ENCODE measurements at regions not wholly inside any gene's neighbourhood (a gene's known extent, or its start where the extent isn't known, plus 50 kb on each side); places are given as distances from the start of the nearest gene placed in this dataset.

DNA sequence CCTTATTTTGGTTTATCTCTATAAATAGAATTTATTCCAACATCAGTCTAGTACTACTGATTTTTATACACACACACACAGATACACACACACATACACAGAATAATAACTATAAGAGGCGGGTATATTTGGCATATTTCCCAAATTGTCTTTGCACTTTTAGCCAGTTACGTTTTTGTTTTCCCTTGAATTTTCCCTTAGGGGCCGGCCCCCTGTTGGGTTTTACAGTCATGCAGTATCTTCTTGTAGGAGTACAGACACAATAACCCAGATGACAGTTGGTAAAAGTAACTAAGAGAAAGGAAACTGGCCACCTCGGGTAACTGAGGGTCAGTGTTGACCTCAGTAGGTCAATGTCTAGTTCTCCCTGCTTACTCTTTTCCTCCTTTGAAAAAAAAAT is 50.9 kb downstream of the DISP1 start:
- CTCF ChIA-PET = interaction anchor here (1.1 kb wide), 1 partner anchor 150 kb away, joined by 3 read pairs; no protein-coding TSS in a partner anchor
- Histone ChIP-seq H3K4me3 (ENCODE audit: low read depth, low read length) (no peak overlapping the region), H3K9me3 (ENCODE audit: control insufficient read depth, insufficient read depth, low read depth, low read length) (no peaks in the 10 kb centered on the region), H3K27ac (ENCODE audit: extremely low read depth, low read depth, low read length) (no peak overlapping the region), H3K36me3 (ENCODE audit: control insufficient read depth in 2 of 2, insufficient read depth in 1 of 2, low read length in 2 of 2) (no peaks in the 10 kb centered on the region), H3K4me1 (ENCODE audit: control insufficient read depth, insufficient read depth, low read length) (peaks cover 3% of the 10 kb centered on the region; the same call in 1 of the 2 replicates)
- POLR2A ChIA-PET = no interaction called here
- TF ChIP-seq, protein P1, sequence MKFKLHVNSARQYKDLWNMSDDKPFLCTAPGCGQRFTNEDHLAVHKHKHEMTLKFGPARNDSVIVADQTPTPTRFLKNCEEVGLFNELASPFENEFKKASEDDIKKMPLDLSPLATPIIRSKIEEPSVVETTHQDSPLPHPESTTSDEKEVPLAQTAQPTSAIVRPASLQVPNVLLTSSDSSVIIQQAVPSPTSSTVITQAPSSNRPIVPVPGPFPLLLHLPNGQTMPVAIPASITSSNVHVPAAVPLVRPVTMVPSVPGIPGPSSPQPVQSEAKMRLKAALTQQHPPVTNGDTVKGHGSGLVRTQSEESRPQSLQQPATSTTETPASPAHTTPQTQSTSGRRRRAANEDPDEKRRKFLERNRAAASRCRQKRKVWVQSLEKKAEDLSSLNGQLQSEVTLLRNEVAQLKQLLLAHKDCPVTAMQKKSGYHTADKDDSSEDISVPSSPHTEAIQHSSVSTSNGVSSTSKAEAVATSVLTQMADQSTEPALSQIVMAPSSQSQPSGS (tag by site-specific recombination; IDR thresholded peaks at IDR 0.05; ENCODE audit: low read depth) = no peak
- TF ChIP-seq, protein P2, sequence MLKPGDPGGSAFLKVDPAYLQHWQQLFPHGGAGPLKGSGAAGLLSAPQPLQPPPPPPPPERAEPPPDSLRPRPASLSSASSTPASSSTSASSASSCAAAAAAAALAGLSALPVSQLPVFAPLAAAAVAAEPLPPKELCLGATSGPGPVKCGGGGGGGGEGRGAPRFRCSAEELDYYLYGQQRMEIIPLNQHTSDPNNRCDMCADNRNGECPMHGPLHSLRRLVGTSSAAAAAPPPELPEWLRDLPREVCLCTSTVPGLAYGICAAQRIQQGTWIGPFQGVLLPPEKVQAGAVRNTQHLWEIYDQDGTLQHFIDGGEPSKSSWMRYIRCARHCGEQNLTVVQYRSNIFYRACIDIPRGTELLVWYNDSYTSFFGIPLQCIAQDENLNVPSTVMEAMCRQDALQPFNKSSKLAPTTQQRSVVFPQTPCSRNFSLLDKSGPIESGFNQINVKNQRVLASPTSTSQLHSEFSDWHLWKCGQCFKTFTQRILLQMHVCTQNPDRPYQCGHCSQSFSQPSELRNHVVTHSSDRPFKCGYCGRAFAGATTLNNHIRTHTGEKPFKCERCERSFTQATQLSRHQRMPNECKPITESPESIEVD (tag by site-specific recombination; IDR thresholded peaks at IDR 0.05) = peak; percentile 55
- TF ChIP-seq FEZF1 (tag by site-specific recombination; IDR thresholded peaks at IDR 0.05) = peak; percentile 53

DNA sequence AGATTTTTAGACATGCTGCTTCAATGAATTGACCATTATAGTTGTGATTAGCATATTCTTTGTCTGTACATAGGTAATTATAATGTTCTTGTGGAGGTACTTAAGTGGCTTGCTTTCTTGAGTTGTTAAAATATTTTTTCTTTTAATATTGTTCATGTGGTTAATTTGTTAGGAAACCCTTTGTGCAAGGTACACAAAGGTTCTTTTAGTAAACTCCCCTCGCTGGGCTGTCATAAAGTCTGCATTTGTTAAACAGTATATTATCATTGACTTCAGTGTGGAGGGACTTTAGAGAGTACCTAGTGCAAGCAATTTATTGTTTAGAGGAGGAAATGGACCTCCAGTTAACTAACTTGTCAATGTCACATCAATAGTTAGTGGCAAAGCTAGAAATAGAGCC is 52.5 kb downstream of the DISP1 start:
- Histone ChIP-seq H3K4me3 (ENCODE audit: low read depth, low read length) (no peak overlapping the region), H3K27ac (ENCODE audit: extremely low read depth, low read depth, low read length) (no peak overlapping the region), H3K9me3 (ENCODE audit: control insufficient read depth, insufficient read depth, low read depth, low read length) (no peaks in the 10 kb centered on the region), H3K4me1 (ENCODE audit: control insufficient read depth, insufficient read depth, low read length) (peaks cover 3% of the 10 kb centered on the region; the same call in 1 of the 2 replicates), H3K36me3 (ENCODE audit: control insufficient read depth in 2 of 2, insufficient read depth in 1 of 2, low read length in 2 of 2) (no peaks in the 10 kb centered on the region)
- ChIA-PET POLR2A (no interaction called here), CTCF (interaction anchor here (0.7 to 1.0 kb wide), 2 partner anchors 17 to 263 kb away, joined by 3 read pairs; no protein-coding TSS in a partner anchor)
- TF ChIP-seq ZNF23 (tag by site-specific recombination; IDR thresholded peaks at IDR 0.05; ENCODE audit: borderline replicate concordance) (no peak), ZNF664 (tag by site-specific recombination; IDR thresholded peaks at IDR 0.05) (no peak), ZNF174 (tag by site-specific recombination; IDR thresholded peaks at IDR 0.05) (no peak), ZBTB8A (tag by site-specific recombination; IDR thresholded peaks at IDR 0.05) (no peak), PRDM1 (tag by site-specific recombination; IDR thresholded peaks at IDR 0.05) (no peak), ZNF544 (tag by site-specific recombination; IDR thresholded peaks at IDR 0.05) (no peak), ZNF660 (tag by site-specific recombination; IDR thresholded peaks at IDR 0.05) (no peak), ZNF701 (tag by site-specific recombination; IDR thresholded peaks at IDR 0.05) (no peak), ZNF521 (tag by site-specific recombination; IDR thresholded peaks at IDR 0.05) (no peak), ZNF785 (tag by site-specific recombination; IDR thresholded peaks at IDR 0.05) (no peak), BCL11B (tag by site-specific recombination; IDR thresholded peaks at IDR 0.05; ENCODE audit: low read depth) (no peak), ZNF837 (tag by site-specific recombination; IDR thresholded peaks at IDR 0.05) (no peak), ZNF548 (tag by site-specific recombination; IDR thresholded peaks at IDR 0.05) (no peak), ZNF768 (tag by site-specific recombination; IDR thresholded peaks at IDR 0.05) (no peak), TCF7L2 (IDR thresholded peaks at IDR 0.05; ENCODE audit: borderline replicate concordance, low read depth, low read length) (no peak), ZNF37A (tag by site-specific recombination; IDR thresholded peaks at IDR 0.05) (no peak)
- TF ChIP-seq, protein P3, sequence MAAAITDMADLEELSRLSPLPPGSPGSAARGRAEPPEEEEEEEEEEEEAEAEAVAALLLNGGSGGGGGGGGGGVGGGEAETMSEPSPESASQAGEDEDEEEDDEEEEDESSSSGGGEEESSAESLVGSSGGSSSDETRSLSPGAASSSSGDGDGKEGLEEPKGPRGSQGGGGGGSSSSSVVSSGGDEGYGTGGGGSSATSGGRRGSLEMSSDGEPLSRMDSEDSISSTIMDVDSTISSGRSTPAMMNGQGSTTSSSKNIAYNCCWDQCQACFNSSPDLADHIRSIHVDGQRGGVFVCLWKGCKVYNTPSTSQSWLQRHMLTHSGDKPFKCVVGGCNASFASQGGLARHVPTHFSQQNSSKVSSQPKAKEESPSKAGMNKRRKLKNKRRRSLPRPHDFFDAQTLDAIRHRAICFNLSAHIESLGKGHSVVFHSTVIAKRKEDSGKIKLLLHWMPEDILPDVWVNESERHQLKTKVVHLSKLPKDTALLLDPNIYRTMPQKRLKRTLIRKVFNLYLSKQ (tag by site-specific recombination; IDR thresholded peaks at IDR 0.05; ENCODE audit: borderline replicate concordance) = no peak
- TF ChIP-seq, protein P4, sequence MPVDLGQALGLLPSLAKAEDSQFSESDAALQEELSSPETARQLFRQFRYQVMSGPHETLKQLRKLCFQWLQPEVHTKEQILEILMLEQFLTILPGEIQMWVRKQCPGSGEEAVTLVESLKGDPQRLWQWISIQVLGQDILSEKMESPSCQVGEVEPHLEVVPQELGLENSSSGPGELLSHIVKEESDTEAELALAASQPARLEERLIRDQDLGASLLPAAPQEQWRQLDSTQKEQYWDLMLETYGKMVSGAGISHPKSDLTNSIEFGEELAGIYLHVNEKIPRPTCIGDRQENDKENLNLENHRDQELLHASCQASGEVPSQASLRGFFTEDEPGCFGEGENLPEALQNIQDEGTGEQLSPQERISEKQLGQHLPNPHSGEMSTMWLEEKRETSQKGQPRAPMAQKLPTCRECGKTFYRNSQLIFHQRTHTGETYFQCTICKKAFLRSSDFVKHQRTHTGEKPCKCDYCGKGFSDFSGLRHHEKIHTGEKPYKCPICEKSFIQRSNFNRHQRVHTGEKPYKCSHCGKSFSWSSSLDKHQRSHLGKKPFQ (tag by site-specific recombination; IDR thresholded peaks at IDR 0.05) = no peak
